HEK293T (cell line): ENCODE measurements at regions not wholly inside any gene's neighbourhood (a gene's known extent, or its start where the extent isn't known, plus 50 kb on each side); places are given as distances from the start of the nearest gene placed in this dataset.

Source experiments
- CTCF ChIA-PET: fragments of 350-600 bp; formaldehyde crosslinking; extraction: SDS; loops from one replicate; lab custom pipeline; 2021; ENCODE audit warnings: antibody characterized with exemption, inconsistent platforms; lab: Yijun Ruan, JAX
- POLR2A ChIA-PET: fragments of 350-600 bp; formaldehyde crosslinking; extraction: SDS; loops from one replicate; lab custom pipeline; 2020; ENCODE audit warnings: antibody characterized with exemption, inconsistent platforms; lab: Yijun Ruan, JAX
- DNase-seq: peaks from one replicate; pipeline ENCODE4 v3.0.0; 2012; ENCODE audit warnings: mixed read lengths; ENCODE audit errors: extremely low spot score
- ARNT ChIP-seq: fragments of 450-650 bp; IDR thresholded peaks from 2 replicates; pipeline ENCODE4 v1.6.1; 2017; ENCODE audit warnings: mild to moderate bottlenecking
- BHLHE40 ChIP-seq: fragments of 450-650 bp; IDR thresholded peaks from 2 replicates; pipeline ENCODE4 v1.6.1; 2016; ENCODE audit warnings: mild to moderate bottlenecking, moderate library complexity, borderline replicate concordance
- CTBP1 ChIP-seq: fragments of 450-650 bp; IDR thresholded peaks from 2 replicates; pipeline ENCODE4 v1.6.1; 2016; ENCODE audit warnings: borderline replicate concordance
- ELF4 ChIP-seq: fragments of 450-650 bp; IDR thresholded peaks from 2 replicates; pipeline ENCODE4 v1.6.1; 2017; ENCODE audit warnings: antibody characterized with exemption
- FOXA1 ChIP-seq: fragments of 450-650 bp; IDR thresholded peaks from 2 replicates; pipeline ENCODE4 v1.6.1; 2016; ENCODE audit warnings: mild to moderate bottlenecking
- FOXK2 ChIP-seq: fragments of 450-650 bp; IDR thresholded peaks from 2 replicates; pipeline ENCODE4 v1.6.1; 2016; ENCODE audit warnings: mild to moderate bottlenecking
- FOXM1 ChIP-seq: fragments of 450-650 bp; IDR thresholded peaks from 2 replicates; pipeline ENCODE4 v1.6.1; 2017; ENCODE audit warnings: mild to moderate bottlenecking, borderline replicate concordance
- HDGF ChIP-seq: fragments of 450-650 bp; IDR thresholded peaks from 2 replicates; pipeline ENCODE4 v1.6.1; 2017; ENCODE audit warnings: antibody characterized with exemption, borderline replicate concordance
- L3MBTL2 ChIP-seq: fragments of 450-650 bp; conservative IDR thresholded peaks from 2 replicates; pipeline ENCODE4 v1.6.1; 2016; ENCODE audit warnings: mild to moderate bottlenecking
- LEF1 ChIP-seq: fragments of 450-650 bp; IDR thresholded peaks from 2 replicates; pipeline ENCODE4 v1.6.1; 2017; ENCODE audit warnings: mild to moderate bottlenecking, borderline replicate concordance
- NFRKB ChIP-seq: fragments of 450-650 bp; IDR thresholded peaks from 2 replicates; pipeline ENCODE4 v1.6.1; 2016; ENCODE audit warnings: mild to moderate bottlenecking, moderate library complexity
- PKNOX1 ChIP-seq: fragments of 450-650 bp; IDR thresholded peaks from 2 replicates; pipeline ENCODE4 v1.6.1; 2016
- SP1 ChIP-seq: fragments of 450-650 bp; IDR thresholded peaks from 2 replicates; pipeline ENCODE4 v1.6.1; 2017
- SUZ12 ChIP-seq: fragments of 450-650 bp; IDR thresholded peaks from 2 replicates; pipeline ENCODE4 v1.6.1; 2016; ENCODE audit warnings: mild to moderate bottlenecking
- TARDBP ChIP-seq: fragments of 450-650 bp; IDR thresholded peaks from 2 replicates; pipeline ENCODE4 v1.6.1; 2016
- ZNF384 ChIP-seq: fragments of 450-650 bp; IDR thresholded peaks from 2 replicates; pipeline ENCODE4 v1.6.1; 2016

DNA sequence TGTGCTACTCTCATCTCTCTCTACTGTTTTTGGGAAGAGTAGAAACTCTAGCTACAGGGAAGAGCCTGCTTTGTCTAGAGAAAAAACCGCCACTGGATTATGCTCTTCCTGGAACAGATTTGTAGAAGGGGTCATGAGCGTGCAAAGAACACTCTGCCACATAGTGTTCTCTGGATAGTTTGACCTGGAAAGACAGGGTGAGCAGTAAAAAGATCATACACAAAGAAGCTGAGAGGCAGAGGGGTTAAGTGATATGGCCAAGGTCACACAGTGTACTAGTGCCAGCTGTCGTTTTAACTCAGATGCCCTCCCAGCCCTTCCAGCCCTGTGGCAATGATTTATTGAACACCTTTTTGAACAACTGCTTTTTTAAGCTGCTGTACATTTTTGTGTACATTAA, 182.2 kb downstream of the NNT start:
- ChIA-PET CTCF (no interaction called here), POLR2A (no interaction called here)
- no peak for TF ChIP-seq SP1
- no peak for TF ChIP-seq SUZ12
- TF ChIP-seq PKNOX1: no peak
- TF ChIP-seq TARDBP: no peak
- TF ChIP-seq L3MBTL2: no peak
- TF ChIP-seq FOXK2: no peak
- no peak for TF ChIP-seq ZNF384
- no peak for TF ChIP-seq NFRKB
- no peak for TF ChIP-seq ELF4
- TF ChIP-seq HDGF: no peak
- no peak for DNase-seq

DNA sequence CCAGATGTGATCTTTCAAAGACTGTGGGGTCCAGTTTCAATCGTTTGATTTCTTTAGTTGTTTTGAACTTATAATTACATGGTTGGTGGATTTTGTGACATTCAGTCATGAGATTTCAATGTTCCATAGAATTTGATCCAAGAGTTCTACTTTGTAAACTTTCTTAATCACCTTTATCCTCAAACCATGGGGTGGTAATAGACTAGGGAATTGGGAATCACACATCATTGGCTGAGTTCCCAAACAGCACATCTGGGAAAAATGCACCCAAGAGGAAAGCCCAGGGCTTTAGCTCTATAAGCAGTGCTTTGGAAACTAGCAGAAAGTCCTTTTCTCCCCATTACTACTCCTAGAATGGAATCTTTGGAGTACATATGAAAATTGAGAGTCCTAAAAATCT, 177.6 kb downstream of the NNT start:
- TF ChIP-seq CTBP1 (no peak), ZNF384 (no peak), BHLHE40 (no peak), PKNOX1 (no peak), ELF4 (no peak), LEF1 (no peak), L3MBTL2 (no peak), SUZ12 (no peak), HDGF (no peak), FOXM1 (no peak), TARDBP (no peak), ARNT (no peak), NFRKB (no peak), SP1 (no peak), FOXK2 (no peak), FOXA1 (no peak)
- CTCF ChIA-PET: no interaction called here
- POLR2A ChIA-PET: no interaction called here
- no peak for DNase-seq

- POLR2A ChIA-PET: no interaction called here
- CTCF ChIA-PET: no interaction called here
- TF ChIP-seq CTBP1 (no peak), FOXM1 (no peak), FOXA1 (no peak), LEF1 (no peak), HDGF (no peak), BHLHE40 (no peak), PKNOX1 (no peak), ARNT (no peak), TARDBP (no peak), ZNF384 (no peak), SP1 (no peak), ELF4 (no peak), SUZ12 (no peak), NFRKB (no peak)
- no peak for DNase-seq
Observed at GRCh38 chr5:43774881-43775399, 172.0 kb downstream of the NNT start.

GRCh38 chr5:43773478-43773844, 170.5 kb downstream of the NNT start:
- POLR2A ChIA-PET: no interaction called here

GRCh38 chr5:43772764-43773477, 169.9 kb downstream of the NNT start:
- ChIA-PET POLR2A (no interaction called here), CTCF (no interaction called here)
- no peak for DNase-seq
- TF ChIP-seq FOXK2 (no peak), SP1 (no peak), ARNT (no peak), ZNF384 (no peak), TARDBP (no peak), CTBP1 (no peak), L3MBTL2 (no peak), FOXA1 (no peak), PKNOX1 (no peak), LEF1 (no peak), NFRKB (no peak), FOXM1 (no peak), HDGF (no peak), ELF4 (no peak), SUZ12 (no peak), BHLHE40 (no peak)

More at GRCh38 chr5:43773478-43773844, 170.5 kb downstream of the NNT start:
- CTCF ChIA-PET: no interaction called here
- no peak for DNase-seq
- no peak for TF ChIP-seq LEF1
- no peak for TF ChIP-seq SP1
- no peak for TF ChIP-seq NFRKB
- no peak for TF ChIP-seq BHLHE40
- TF ChIP-seq ARNT: no peak
- no peak for TF ChIP-seq PKNOX1
- TF ChIP-seq HDGF: no peak
- TF ChIP-seq L3MBTL2: no peak
